Activated effector memory CD4-positive, alpha-beta T cell treated with Interleukin-2 at 50 U/mL for 16 hours (primary cell): ENCODE measurements at regions not wholly inside any gene's neighbourhood (a gene's known extent, or its start where the extent isn't known, plus 50 kb on each side); places are given as distances from the start of the nearest gene placed in this dataset.

Experiments used
- DNase-seq: peaks from one replicate; pipeline ENCODE4 v3.0.0-alpha.2; 2020

GRCh38 chr5:2222246-2222992 is 339.7 kb upstream of the IRX4 start:
- no peak for DNase-seq

GRCh38 chr5:2221450-2221849 is 338.7 kb upstream of the IRX4 start:
- DNase-seq: no peak

- DNase-seq: no peak
These were observed 338.0 kb upstream of the IRX4 start for GRCh38 chr5:2220741-2221140.

GRCh38 chr5:2219149-2219776 is 336.5 kb upstream of the IRX4 start:
- DNase-seq: no peak

- DNase-seq: no peak
These were observed 334.5 kb upstream of the IRX4 start for GRCh38 chr5:2217219-2217618.

DNA sequence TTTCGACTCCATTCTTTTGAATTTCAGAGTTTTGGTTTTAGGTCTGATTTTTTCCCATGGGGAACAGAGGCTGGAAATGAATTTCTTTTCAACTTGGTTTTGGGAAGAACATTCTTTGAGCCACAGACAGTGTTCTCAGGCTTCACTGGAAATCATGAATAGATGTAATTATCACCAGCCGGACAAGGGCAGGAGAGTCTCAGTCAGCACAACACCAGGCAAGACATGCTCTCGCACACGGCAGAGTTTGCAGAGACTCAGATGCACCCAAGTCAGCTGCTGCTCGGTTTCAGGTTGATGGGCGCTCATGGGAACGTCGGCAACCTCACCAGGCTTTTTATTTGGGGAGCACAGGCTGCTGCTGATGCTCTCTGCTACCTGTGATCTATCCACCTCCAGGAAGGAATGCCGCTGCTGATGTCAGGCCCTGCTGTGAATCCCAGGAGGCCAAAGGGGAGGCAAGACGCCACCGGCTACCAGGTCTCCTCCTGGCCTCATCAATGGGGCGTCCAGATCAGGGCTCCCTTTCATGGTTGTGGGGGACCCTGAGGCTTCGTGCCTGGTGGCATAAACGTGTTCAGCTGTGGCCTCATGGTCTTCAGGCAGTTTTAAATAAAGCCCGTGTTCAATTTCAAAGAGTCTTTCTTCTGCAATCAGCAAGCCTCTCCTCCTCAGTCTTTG is 332.3 kb upstream of the IRX4 start:
- DNase-seq: no peak

DNA sequence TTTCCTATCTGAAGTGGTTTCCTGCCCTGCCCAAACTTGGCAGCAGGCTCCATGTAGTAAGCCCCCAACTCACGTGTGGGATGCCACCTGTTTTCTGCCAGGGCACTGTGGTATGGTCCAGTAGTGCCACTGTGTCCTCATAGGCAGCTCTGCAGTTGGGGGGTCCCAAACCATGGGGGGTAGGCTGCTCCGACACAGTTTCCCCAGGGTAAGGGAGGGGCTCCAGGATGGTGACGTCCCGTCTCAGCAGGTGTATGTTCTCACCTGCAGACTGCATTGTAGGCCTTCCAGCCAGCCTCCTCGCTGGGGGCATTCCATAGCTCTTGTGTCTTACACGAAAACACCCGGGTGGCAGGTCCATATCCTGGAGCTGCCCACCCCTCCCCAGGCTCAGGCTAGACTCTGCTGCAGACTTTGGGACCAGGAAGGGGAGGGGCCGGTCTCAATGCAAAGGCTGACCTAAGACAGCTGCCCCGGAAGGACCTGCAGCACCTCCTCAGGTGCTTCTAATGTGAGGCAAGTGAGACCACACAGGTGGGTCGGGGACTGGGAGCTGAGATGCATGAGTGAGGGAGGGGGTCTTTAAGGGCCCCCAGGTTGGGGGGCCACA is 330.5 kb upstream of the IRX4 start:
- DNase-seq: no peak

DNA sequence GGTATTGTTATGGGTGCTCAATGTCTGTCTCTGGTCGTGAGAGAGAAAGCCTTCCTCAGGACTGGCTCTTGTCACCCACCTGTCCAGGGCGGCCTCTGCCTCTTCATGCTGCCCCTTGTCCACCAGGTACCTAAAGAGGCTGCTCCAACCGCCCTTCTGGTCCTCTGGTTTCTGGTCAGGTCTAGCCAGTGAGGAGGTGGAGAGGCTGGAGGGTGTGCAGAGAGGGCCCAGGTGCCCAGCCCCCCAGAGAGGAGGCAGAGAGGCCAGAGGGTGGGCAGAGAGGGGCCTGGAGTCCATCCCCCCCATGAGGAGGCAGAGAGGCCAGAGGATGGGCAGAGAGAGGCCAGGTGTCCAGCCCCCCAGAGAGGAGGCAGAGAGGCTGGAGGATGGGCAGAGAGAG is 329.8 kb upstream of the IRX4 start:
- no peak for DNase-seq

- DNase-seq: no peak
These were observed 325.5 kb upstream of the IRX4 start for GRCh38 chr5:2208239-2208544.

GRCh38 chr5:2207416-2208238 is 324.9 kb upstream of the IRX4 start:
- DNase-seq: no peak

- DNase-seq: no peak
These were observed 324.3 kb upstream of the IRX4 start for GRCh38 chr5:2207109-2207399.

- DNase-seq: no peak
These were observed 323.8 kb upstream of the IRX4 start for GRCh38 chr5:2206293-2207108.

GRCh38 chr5:2205596-2206226 is 323.0 kb upstream of the IRX4 start:
- DNase-seq: no peak

- DNase-seq: no peak
These were observed 322.5 kb upstream of the IRX4 start for GRCh38 chr5:2205185-2205585.

GRCh38 chr5:2204366-2205184 is 321.9 kb upstream of the IRX4 start:
- DNase-seq: no peak

- DNase-seq: no peak
These were observed 321.0 kb upstream of the IRX4 start for GRCh38 chr5:2203774-2204173.

GRCh38 chr5:2201832-2202231 is 319.1 kb upstream of the IRX4 start:
- DNase-seq: no peak

DNA sequence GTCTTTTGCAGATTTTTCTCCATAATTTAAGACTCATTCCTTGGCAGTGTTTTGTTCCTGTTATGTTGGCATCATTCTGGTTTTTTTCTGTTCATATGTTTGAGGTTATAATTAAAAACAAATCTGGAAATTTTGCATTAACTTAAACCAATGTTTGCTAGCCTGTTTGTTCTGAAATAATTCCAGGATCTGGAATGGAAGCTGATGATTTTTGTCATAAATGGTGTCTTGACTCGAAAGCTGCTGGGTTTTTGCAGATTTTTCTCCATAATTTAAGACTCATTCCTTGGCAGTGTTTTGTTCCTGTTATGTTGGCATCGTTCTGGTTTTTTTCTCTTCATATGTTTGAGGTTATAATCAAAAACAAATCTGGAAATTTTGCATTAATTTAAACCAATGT is 318.7 kb upstream of the IRX4 start:
- no peak for DNase-seq

- DNase-seq: no peak
These were observed 318.3 kb upstream of the IRX4 start for GRCh38 chr5:2201011-2201410.

DNA sequence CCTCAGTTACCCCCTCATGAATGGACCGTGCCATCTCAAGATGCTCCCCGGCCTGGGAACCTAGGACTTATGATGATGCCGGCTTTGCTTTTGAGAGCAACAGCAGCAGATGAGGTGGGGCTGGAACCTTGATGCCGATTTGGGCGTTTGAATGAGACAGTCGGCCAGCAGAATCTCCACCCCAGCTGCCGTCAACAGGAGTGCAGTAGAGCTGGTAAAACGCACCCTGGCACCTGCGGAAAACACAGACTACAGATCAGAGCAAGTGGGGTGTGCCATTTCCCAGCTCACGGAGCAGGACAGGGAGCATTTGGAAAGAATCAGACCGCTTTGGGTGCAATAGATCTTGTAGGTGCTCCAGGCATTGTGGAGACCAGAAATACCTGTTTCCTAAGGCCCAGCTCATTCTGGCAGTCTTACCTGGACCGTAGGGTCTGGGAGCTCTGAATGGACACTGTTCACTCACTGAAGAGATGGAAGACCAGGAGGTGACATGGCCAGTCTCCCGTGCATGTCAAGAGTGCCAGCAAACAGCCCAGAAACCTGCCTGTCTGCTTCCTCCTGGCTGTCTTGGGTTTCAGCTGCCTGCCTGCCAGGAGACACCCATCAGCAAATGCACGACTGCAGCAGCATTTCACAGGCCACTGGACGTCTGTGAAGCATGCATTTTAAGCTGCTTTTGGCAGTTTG is 317.7 kb upstream of the IRX4 start:
- no peak for DNase-seq
